ENCODE measurements at regions not wholly inside any gene's neighbourhood (a gene's known extent, or its start where the extent isn't known, plus 50 kb on each side); places are given as distances from the start of the nearest gene placed in this dataset.

DNA sequence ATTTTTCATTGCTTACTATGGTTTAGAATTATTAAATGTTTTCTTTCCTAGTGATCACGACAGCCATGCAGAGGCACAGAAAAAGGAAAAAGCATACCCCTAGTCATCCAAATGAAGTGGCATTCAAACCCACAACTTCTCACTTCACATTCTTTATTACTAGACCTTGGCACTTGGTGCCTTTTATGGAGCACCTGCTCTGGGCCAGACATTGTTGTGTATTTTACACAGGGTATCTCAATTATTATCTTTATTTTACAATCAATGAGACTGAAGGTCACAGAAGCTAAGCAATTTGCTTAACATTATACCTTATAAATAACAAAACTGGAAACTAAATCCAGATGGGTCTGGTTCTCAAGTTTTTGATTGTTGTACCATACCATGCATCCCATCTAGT, 235.3 kb downstream of the LRATD1 start:
- TF ChIP-seq, protein P1, sequence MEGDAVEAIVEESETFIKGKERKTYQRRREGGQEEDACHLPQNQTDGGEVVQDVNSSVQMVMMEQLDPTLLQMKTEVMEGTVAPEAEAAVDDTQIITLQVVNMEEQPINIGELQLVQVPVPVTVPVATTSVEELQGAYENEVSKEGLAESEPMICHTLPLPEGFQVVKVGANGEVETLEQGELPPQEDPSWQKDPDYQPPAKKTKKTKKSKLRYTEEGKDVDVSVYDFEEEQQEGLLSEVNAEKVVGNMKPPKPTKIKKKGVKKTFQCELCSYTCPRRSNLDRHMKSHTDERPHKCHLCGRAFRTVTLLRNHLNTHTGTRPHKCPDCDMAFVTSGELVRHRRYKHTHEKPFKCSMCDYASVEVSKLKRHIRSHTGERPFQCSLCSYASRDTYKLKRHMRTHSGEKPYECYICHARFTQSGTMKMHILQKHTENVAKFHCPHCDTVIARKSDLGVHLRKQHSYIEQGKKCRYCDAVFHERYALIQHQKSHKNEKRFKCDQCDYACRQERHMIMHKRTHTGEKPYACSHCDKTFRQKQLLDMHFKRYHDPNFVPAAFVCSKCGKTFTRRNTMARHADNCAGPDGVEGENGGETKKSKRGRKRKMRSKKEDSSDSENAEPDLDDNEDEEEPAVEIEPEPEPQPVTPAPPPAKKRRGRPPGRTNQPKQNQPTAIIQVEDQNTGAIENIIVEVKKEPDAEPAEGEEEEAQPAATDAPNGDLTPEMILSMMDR (IDR thresholded peaks at IDR 0.05; ENCODE audit: low read depth, low read length), result no peak
- TF ChIP-seq EZH2phosphoT487 (IDR thresholded peaks at IDR 0.05; ENCODE audit: low read depth), result no peak
